Gastrocnemius medialis (tissue), 4 donors: ENCODE measurements at regions not wholly inside any gene's neighbourhood (a gene's known extent, or its start where the extent isn't known, plus 50 kb on each side); places are given as distances from the start of the nearest gene placed in this dataset.

ENCODE experiments used
- POLR2A ChIP-seq, 2 donors: fragments of 450-650 bp; IDR thresholded peaks; one replicate each; pipeline ENCODE4 v1.6.1; 2017; ENCODE audit warnings: antibody characterized with exemption in 2 of 2, mild to moderate bottlenecking in 2 of 2, moderate library complexity in 2 of 2
- TF ChIP-seq, protein P1 (sequence below), 5 experiments: fragments of 450-650 bp in 3 of 5; fragments of 200-600 bp in 2 of 5; sonication (generic) in 2 of 5; IDR thresholded peaks in 4 of 5; conservative IDR thresholded peaks in 1 of 5; 1 replicate in 4 of 5; 2 replicates in 1 of 5; pipeline ENCODE4 v1.5.1; 2016 to 2019; ENCODE audit warnings: antibody characterized with exemption in 5 of 5, mild to moderate bottlenecking in 3 of 5, moderate library complexity in 3 of 5

DNA sequence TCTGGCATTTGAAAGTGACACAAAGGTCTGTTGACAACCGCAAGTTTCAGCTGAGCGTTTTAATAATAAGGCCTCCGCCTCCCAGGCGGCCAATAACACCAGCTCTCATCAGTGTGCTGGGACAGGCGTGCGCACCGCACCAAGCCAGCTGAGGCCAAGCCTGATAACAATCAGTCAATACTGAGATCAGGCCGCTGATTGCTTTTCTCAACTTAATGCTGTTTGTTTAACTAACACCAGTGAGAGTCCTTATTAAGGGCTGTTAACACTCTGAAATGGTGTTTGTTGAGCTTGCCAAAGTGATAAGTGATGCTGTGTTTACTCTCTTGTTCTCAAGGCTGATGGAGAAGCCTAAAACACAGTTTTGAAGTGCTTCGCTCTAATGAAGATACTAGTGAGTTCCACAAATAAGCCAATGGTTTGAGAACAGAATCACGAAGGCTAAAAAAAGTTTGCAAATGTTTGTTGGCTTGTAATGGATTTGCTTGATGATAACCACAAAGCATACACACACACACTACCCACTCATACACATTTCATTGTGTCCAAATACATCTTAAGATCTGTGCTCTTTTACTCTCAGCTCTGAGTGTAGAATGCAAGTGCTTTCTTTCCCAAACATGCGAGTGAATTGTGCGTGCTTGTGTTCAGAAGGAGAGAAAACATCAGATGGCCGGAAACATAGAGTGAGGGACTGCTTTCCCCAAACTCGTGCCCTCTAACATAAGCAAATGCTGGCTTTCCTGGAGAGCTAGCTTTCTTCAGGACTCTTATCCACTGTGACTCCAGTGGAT, 330.4 kb upstream of the KLF4 start:
- no peak for TF ChIP-seq POLR2A (IDR thresholded peaks at IDR 0.05)
- TF ChIP-seq, protein P1, sequence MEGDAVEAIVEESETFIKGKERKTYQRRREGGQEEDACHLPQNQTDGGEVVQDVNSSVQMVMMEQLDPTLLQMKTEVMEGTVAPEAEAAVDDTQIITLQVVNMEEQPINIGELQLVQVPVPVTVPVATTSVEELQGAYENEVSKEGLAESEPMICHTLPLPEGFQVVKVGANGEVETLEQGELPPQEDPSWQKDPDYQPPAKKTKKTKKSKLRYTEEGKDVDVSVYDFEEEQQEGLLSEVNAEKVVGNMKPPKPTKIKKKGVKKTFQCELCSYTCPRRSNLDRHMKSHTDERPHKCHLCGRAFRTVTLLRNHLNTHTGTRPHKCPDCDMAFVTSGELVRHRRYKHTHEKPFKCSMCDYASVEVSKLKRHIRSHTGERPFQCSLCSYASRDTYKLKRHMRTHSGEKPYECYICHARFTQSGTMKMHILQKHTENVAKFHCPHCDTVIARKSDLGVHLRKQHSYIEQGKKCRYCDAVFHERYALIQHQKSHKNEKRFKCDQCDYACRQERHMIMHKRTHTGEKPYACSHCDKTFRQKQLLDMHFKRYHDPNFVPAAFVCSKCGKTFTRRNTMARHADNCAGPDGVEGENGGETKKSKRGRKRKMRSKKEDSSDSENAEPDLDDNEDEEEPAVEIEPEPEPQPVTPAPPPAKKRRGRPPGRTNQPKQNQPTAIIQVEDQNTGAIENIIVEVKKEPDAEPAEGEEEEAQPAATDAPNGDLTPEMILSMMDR (IDR thresholded peaks at IDR 0.05 in 4 of 5, conservative IDR thresholded peaks at IDR 0.05 in 1 of 5) = no peak
